HG03354 (cell line): ENCODE measurements at regions not wholly inside any gene's neighbourhood (a gene's known extent, or its start where the extent isn't known, plus 50 kb on each side); places are given as distances from the start of the nearest gene placed in this dataset.

Experiments used
- ATAC-seq: cut with Tn5 transposase; IDR thresholded peaks from one replicate; pipeline ENCODE4 v1.9.1; 2021; ENCODE audit warnings: mild to moderate bottlenecking; ENCODE audit not compliant: unreplicated experiment, poor library complexity, severe bottlenecking

GRCh38 chr21:43305811-43306311 lies 121.1 kb downstream of the SIK1 start:
- ATAC-seq = no peak

GRCh38 chr21:43305336-43305665 lies 121.6 kb downstream of the SIK1 start:
- no peak for ATAC-seq

DNA sequence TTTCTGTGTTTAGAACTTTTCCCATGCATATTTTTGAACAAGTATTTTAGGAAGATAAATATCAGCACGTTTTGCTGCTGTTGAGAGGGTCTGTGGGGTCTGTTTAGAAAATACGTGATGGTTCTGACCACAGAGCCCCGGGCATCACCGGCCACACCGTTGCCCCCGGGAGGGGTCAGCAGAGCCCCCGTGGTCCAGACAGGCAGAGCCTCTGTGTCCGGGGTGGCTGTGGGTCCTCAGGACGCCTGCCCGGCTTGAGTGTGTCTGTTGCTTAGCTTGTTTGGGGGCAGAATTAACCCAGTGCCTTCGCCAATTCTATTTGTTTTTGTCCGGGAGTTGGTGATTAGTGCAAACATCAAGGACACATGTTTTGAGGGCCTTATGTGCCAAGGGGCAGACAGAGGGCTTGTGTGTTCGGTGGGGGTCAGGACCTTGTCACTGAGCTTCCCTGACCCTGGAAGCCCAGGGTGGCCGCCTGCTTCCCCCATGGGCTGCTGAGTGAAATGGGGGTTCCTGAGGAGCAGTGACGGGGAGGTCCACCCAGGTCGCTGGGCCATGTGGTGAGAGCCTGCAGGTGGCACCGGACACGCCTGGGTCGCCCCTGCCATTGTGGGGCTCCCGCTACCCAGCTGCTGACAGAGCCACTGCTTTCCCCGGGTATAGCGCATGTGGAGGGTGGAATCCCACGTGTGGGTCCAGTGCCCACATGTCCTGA lies 122.2 kb downstream of the SIK1 start:
- ATAC-seq = no peak

- ATAC-seq = no peak
Measured at GRCh38 chr21:43304206-43304605, 122.7 kb downstream of the SIK1 start.

GRCh38 chr21:43303275-43304178 lies 123.4 kb downstream of the SIK1 start:
- ATAC-seq = no peak

DNA sequence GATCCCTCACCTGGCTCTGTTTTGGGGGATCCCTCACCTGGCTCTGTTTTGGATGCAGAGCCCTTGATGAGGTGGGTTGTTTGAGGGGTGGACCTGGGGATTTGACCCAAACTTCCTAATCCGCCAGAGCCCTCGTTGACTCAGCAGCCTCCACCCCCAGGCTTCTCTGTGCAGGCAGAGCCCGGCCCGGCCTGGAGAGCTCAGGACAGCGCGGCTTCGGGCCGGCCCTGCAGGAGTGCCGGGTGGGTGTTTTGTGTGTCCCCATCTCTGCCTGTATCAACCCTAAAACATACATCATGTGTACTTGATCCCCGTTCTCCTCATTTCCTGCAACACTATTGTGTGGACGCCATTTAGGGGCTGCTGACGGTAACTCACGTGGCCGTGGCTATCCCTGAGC lies 124.2 kb downstream of the SIK1 start:
- ATAC-seq = no peak

DNA sequence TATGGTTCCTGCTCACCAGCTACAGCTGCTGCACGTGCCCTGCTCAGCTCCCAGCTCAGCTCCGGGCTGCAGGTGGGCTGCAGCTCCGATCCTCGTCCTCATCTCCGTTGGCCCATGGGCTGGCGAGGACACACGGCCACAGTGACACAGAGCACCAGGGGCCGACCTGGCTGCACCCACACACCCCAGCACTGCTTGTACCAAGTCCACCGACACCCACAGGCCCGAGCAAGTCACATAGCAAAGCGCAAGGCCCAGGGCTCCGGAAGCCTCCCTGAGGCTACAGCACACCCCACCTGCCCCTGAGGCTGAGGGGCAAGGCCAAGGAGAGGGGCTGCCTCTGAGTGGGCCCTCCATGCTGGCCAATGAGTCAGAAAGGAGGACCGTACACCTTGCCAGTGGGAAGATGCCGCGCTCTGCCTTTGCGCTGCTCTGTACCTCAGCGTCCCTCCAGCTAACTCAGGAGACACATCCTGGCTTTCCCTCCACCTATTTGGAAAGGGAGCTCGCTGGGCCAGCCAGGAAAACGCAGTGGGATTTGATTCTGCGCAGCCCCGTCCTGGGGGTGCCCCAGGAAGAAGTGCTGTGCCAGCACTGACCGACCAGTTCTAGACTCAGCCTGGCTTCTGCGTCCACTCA lies 124.8 kb downstream of the SIK1 start:
- ATAC-seq = no peak

- ATAC-seq = no peak
Measured at GRCh38 chr21:43301409-43302061, 125.4 kb downstream of the SIK1 start.

DNA sequence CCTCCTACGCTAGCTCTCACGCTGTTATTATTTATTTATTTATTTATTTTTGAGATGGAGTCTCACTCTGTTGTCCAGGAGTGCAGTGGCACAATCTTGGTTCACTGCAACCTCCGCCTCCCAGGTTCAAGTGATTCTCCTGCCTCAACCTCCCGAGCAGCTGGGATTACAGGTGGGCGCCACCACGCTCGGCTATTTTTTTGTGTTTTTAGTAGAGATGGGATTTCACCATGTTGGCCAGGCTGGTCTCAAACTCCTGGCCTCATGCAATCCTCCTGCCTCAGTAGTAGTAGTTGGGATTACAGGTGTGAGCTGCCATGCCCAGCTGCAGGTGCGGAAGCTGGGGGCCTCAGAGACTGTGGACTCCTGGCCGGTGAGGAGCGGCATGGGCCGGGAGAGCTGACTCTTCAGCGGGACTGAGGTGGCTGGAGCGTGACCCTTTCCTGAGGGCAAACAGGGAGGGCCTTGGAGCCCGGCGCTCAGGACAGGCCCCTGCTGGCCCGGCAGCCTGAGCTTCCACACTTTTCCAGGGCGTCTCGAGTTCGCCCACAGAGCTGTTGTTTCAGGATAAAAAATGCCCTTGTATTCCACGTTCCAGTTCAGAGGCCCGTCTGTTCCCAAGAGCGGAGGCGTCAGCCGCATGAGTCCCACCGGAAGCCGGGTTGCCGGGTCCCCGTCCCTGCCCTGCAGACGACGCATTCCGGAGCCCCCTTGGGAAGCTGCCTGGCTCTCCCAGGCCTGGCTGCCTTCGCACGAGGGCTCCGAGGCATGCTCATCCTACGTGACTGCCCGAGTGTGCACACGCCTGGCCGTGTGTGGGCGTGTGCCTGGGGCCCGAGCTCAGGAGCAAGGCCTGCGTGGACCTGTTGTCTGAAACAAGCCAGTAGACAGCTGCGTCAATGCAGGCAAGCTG lies 126.2 kb downstream of the SIK1 start:
- no peak for ATAC-seq

DNA sequence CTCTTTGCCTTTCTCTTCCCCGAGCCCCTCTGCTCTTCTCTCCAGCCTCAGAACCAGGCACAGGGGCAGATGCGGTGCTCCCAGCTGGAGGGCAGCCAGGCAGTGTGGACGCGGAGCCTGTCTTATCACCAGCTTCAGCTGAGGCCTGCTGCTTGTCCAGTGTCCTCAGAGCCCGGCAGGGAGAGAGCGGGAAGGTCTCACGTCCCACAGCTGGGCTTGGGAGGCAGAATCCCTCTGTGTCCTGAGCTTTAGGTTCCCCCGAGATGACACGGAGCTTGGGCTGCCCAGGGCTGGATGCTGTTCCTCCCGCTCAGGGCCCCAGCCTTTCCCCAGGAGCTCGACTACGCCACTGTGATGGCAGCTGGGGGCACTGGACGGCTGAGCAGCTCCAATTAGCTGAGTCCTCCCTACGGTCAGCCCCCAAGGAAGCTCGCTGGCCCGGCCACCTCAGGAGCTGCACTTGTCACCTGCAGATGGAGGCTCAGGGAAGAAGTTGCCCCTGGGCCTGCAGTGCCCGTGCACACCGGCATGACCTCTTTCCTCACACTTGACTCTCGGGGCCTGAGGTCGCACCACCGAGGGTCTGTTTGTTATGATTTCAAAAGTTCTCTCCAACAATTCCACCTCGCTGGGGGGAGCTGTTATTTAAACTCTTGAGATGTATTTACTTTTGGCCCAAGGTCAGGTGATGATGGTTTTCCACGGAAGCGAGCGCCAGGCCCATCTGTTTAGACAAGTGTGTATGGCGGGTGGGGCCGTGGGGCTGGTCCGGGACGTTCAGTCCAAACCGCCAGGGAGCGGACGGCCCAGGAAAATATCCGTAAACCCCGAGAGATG lies 127.3 kb downstream of the SIK1 start:
- ATAC-seq = no peak

DNA sequence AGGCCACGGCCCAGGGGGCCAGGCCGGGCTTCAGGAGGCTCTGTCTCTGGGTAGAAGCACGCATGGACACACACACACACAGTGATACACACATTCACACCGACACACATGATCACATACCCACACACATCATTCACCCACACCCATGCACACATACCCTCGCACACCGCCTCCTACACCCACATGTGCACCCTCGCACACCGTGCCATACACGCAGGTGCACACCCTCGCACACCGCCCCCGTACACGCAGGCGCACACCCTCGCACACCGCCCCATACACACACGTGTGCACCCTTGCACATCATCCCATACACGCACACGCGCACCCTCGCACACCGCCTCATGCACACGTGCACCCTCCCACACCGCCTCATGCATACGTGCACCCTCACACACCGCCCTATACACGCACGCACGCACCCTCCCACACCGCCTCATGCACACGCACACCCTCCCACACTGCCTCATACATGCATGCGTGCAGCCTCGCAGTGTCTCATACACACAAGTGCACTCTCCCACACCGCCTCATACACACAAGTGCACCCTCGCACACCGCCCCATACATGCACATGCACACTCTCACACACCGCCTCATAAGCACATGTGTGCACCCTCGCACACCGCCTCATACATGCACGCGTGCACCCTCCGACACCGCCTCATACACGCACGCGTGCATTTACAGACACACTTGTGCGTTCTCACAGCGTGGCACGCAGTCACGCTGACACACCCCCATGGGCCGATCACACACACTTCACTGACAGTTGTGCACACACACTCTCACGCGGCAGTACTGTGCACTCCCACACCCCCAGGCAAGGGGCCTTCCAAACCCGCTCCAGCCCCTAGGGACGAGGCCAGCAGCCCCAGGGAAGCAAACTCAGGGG lies 128.1 kb downstream of the SIK1 start:
- ATAC-seq = no peak

DNA sequence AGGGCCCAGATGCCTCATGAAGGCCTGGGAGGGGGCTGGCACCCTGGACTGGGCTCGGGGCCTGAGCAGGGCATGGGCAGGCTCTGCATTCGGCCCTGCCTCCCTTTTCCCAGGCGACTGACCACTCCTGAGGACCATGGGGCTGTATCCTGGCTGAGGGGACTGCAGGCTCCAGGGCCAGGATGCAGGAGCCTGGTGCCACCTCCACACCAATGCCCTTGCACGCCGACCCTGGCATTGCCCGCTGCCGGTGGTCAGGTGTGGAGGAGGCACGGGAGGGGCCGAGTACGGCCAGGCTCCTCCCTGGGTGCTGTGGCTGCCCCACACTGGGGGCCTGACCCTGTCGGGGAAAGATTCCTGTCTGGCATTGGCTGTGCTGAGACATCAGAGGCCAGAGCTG lies 128.9 kb downstream of the SIK1 start:
- ATAC-seq = no peak

GRCh38 chr21:43297391-43297981 lies 128.7 kb downstream of the CRYAA start:
- ATAC-seq = no peak

GRCh38 chr21:43295066-43295958 lies 126.5 kb downstream of the CRYAA start:
- ATAC-seq = no peak

DNA sequence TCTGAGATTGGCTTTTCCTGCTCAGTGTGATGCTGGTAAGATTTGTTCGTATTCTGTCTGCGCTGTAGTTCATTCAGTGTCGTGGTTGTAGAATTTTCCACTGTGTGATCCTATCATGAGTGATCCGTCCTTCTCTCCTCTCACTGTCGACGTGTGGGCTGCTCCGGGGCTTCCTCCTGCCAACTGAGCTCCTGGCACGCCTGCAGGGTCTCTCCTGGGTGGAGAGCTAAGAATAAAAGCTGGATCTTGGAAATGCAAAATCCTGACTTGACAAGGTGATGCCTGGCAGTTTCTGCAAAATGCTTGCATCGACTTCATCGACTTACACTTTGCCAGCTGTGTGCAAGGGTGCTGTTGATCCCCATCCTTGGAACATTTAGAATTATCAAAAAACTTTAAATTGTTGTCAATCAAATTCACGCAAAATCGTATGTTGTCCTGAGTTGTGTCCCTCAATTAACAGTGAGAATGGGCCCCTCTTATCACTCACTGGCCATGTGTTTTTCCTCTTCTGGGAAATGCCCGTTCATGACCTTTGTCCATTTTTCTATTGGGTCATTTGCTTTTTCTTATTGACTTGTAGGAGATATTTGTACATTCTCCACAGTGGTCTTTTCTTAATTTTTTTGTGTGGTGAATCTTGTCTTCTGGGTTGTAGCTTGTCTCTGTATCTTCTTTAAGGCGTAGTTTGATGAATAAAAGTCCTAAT lies 125.5 kb downstream of the CRYAA start:
- no peak for ATAC-seq

GRCh38 chr21:43292866-43293142 lies 124.0 kb downstream of the CRYAA start:
- no peak for ATAC-seq
